ENCODE measurements at regions not wholly inside any gene's neighbourhood (a gene's known extent, or its start where the extent isn't known, plus 50 kb on each side); places are given as distances from the start of the nearest gene placed in this dataset.

- Mint-ChIP-seq H3K27me3 (no peaks in the 10 kb centered on the region), H3K9me3 (peaks cover 25% of the 10 kb centered on the region), H3K27ac (no peak overlapping the region), H3K36me3 (peaks cover 4% of the 10 kb centered on the region), H3K4me1 (ENCODE audit: unreplicated experiment) (peaks cover 14% of the 10 kb centered on the region), H3K4me3 (no peak overlapping the region)
- TF ChIP-seq CTCF (conservative IDR thresholded peaks at IDR 0.05): no peak
- DNase-seq (ENCODE audit: extremely low spot score, unreplicated experiment): no peak
Observed at GRCh38 chr15:39216816-39217215, 364.1 kb upstream of the THBS1 start.

GRCh38 chr15:39219608-39220007, 361.3 kb upstream of the THBS1 start:
- H3K4me3 Mint-ChIP-seq: no peak overlapping the region
- DNase-seq (ENCODE audit: extremely low spot score, unreplicated experiment): no peak
- H3K27me3 Mint-ChIP-seq: no peaks in the 10 kb centered on the region
- no peak overlapping the region for H3K27ac Mint-ChIP-seq
- TF ChIP-seq CTCF (conservative IDR thresholded peaks at IDR 0.05): no peak
- peaks cover 4% of the 10 kb centered on the region for H3K36me3 Mint-ChIP-seq
- no peaks in the 10 kb centered on the region for H3K4me1 Mint-ChIP-seq (ENCODE audit: unreplicated experiment)
- peaks cover 9% of the 10 kb centered on the region for H3K9me3 Mint-ChIP-seq

- H3K27ac Mint-ChIP-seq: no peak overlapping the region
- peaks cover 8% of the 10 kb centered on the region for H3K4me1 Mint-ChIP-seq (ENCODE audit: unreplicated experiment)
- TF ChIP-seq CTCF (conservative IDR thresholded peaks at IDR 0.05): no peak
- no peak overlapping the region for H3K4me3 Mint-ChIP-seq
- no peaks in the 10 kb centered on the region for H3K27me3 Mint-ChIP-seq
- no peak for DNase-seq (ENCODE audit: extremely low spot score, unreplicated experiment)
- no peaks in the 10 kb centered on the region for H3K36me3 Mint-ChIP-seq
- no peaks in the 10 kb centered on the region for H3K9me3 Mint-ChIP-seq
Observed at GRCh38 chr15:39226169-39226937, 354.5 kb upstream of the THBS1 start.

GRCh38 chr15:39227001-39227400, 353.9 kb upstream of the THBS1 start:
- H3K36me3 Mint-ChIP-seq: no peaks in the 10 kb centered on the region
- TF ChIP-seq CTCF (conservative IDR thresholded peaks at IDR 0.05): no peak
- H3K4me3 Mint-ChIP-seq: no peak overlapping the region
- no peaks in the 10 kb centered on the region for H3K27me3 Mint-ChIP-seq
- peaks cover 11% of the 10 kb centered on the region for H3K4me1 Mint-ChIP-seq (ENCODE audit: unreplicated experiment)
- H3K9me3 Mint-ChIP-seq: no peaks in the 10 kb centered on the region
- no peak for DNase-seq (ENCODE audit: extremely low spot score, unreplicated experiment)
- no peak overlapping the region for H3K27ac Mint-ChIP-seq

GRCh38 chr15:39228889-39229288, 352.0 kb upstream of the THBS1 start:
- Mint-ChIP-seq H3K27me3 (no peaks in the 10 kb centered on the region), H3K9me3 (no peaks in the 10 kb centered on the region), H3K4me1 (ENCODE audit: unreplicated experiment) (peaks cover 15% of the 10 kb centered on the region), H3K4me3 (no peak overlapping the region), H3K36me3 (no peaks in the 10 kb centered on the region), H3K27ac (no peak overlapping the region)
- DNase-seq (ENCODE audit: extremely low spot score, unreplicated experiment): no peak
- TF ChIP-seq CTCF (conservative IDR thresholded peaks at IDR 0.05): no peak
